HG02798 (cell line): ENCODE measurements at regions not wholly inside any gene's neighbourhood (a gene's known extent, or its start where the extent isn't known, plus 50 kb on each side); places are given as distances from the start of the nearest gene placed in this dataset.
"Not testable (repeated sequence)": the region's sequence is repeated elsewhere in the genome, so short reads cannot be mapped to it uniquely, and the experiment has no call there.

ENCODE experiments used
- ATAC-seq: cut with Tn5 transposase; IDR thresholded peaks from one replicate; pipeline ENCODE4 v1.9.1; 2021; ENCODE audit warnings: mild to moderate bottlenecking; ENCODE audit not compliant: unreplicated experiment, poor library complexity

GRCh38 chr11:97454988-97455387, 1065.2 kb downstream of the JRKL start:
- no peak for ATAC-seq

DNA sequence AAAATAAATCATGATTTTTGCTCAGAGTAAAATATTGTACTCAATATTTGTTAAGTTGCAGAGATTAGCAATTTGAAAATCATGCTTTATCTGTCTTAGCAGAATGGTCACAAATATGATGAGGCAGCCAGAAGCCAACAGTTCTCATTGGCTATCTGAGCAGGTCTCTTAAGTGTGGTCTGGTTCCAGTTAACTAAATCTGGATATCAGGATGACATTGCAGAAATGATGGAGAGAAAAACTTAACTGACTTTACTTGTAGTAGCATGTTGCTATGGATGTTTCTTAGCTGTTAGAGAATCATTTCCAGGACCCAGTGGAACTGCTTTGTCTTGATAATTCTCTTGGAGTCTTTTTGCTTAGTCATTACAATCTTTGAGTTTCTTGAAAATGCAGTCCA, 1070.3 kb downstream of the JRKL start:
- ATAC-seq, result no peak

DNA sequence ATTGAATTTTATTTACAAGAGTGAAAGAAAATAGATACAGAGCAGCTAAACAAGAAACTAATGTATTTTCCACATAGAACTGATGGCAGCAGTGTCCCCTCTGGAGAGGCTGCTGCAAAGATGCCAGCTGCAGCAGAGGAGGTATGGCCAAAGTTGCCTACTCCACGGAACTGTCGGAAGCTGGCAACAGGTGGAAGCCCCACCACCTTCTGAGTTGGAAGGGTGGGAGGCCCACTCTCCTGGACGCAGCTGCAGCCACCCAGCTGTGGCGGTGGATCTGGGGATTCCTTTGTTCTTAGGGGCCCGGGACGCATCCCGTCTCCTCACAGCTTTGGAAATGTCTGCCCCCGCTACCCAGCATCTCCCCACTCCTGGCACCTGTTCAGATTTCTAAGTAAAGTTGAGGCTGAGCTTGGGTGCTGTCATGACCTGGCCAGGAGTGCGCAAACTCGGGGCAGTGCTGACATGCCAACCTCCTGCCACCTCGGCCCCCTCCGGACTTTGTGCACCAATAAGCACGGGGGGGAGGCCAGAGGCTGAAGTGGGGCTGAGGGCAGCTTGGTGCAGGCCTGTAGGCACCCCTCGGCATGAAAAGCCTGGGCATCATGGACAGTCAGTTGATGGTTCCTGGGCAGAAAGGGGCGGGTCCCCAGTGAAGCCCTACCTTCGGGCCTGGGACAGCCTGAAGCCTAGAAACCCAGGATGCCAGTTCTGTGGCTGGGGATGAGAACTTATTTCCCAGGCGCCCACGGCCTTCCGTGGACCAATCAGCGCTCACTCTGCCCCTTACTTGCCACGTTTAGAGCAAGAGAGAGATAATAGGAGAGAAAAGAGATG, 1071.4 kb downstream of the JRKL start:
- no peak for ATAC-seq

DNA sequence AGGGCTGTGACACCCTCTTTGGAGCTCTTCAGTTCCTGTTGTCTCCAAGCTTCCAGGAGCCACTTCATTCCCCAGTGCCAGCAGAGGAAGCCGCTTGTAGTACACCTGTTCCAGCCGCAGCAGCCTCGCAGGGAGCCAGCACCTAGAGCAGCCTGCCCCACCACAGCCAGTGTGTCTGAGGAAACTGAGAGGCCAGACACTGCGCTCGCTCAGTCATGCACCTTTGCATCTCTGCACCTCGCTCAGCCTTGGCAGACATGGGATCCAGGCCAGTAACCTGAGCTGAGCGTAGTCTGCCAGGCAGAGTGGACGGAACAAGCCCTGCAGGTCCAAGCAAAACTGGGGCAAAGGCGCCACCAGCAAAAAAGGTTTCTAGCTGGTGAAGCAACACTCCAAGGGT, 1072.1 kb downstream of the JRKL start:
- no peak for ATAC-seq

DNA sequence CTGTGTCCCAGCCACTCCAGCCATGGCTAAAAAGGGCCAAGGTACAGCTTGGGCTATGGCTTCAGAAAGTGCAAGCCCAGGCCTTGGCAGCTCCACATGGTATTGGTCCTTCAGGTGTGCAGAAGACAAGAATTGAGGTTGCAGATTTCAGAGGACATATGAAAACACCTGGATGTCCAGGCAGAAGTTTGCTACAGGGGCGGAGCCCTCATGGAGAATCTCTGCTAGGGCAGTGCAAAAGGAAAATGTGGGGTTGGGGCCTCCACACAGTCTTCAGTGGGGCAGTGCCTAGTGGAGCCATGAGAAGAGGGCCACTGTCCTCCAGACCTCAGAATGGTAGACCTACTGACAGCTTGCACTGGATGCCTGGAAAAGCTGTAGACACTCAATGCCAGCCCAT, 1074.1 kb downstream of the JRKL start:
- ATAC-seq, result no peak

DNA sequence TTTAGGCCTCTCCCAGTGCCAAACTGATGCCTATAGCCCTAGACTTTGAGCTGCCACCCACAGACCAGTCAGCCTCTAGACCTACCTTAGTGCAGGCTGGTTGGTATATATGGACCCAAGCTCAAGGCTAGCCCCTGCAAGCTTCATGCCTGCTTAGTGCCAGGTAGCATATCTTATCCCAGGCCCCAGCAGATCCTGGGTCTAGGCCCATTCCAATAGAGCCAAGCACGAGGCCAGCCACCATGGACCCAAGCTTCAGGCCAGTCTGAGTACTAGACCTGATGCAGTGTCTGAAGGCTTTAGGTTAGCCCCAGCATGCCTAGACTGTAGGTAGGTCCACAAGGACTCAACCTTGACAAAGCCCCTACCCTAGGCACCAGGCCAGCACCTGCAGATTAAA, 1081.7 kb downstream of the JRKL start:
- ATAC-seq, result no peak

GRCh38 chr11:97487387-97487786, 1097.6 kb downstream of the JRKL start:
- ATAC-seq, result no peak

- ATAC-seq, result no peak
These were observed 1109.1 kb downstream of the JRKL start for GRCh38 chr11:97498891-97499290.

- no peak for ATAC-seq
These were observed 1112.4 kb downstream of the JRKL start for GRCh38 chr11:97502201-97502600.

DNA sequence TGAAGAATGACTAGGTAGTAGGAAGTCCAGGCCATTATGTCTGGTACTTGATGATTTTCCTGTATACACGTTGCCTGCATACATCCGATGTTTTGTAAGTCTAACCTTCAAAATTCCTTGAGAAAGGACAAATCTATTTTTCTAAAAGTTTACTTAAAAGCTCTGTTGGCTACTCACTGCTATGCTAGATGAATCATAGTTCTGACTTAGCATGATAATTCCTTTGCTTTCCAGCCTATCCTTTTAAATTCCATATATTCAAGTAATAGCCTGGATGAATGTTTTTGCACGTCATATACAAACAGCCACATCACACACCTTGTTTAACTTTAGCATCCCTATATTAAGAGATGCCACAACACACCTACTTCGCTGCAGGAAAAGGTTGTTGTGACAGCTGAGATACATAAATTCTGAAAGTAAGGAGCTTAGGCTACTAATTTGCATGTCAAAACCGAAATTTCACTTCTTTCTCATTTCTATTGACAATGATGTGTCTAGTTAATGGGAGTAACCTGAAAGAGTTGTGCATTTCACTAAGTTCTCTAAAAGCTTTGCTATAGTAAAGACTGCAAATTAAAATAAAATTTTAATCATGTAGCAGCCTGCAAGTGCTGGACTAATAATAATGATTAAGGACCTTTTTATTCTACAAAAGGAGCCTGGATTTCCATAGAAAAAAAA, 1116.4 kb downstream of the JRKL start:
- ATAC-seq, result no peak

- no peak for ATAC-seq
These were observed 1124.6 kb downstream of the JRKL start for GRCh38 chr11:97514446-97514845.

DNA sequence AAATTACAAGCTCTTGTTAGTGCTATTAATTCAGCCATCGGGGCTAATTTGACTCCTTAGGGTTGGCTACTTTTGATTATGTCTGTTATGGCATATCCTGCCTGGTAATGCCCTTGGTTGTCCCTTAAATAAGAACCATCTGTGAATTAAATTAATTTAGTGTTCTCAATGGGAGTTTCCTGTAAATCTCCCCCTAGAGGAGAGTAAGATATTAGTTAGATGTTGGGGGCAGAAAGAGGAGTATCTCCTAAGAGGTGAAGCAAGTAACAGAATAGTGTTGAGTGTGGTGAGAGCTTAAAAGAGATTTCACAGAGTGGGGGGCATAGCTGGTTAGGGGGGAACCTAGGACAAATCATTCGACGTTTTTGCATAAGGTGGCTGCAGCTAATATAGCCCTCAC, 1126.9 kb downstream of the JRKL start:
- no peak for ATAC-seq

GRCh38 chr11:97525273-97525672, 1135.5 kb downstream of the JRKL start:
- no peak for ATAC-seq

- ATAC-seq, result no peak
These were observed 1147.8 kb downstream of the JRKL start for GRCh38 chr11:97537407-97538150.

DNA sequence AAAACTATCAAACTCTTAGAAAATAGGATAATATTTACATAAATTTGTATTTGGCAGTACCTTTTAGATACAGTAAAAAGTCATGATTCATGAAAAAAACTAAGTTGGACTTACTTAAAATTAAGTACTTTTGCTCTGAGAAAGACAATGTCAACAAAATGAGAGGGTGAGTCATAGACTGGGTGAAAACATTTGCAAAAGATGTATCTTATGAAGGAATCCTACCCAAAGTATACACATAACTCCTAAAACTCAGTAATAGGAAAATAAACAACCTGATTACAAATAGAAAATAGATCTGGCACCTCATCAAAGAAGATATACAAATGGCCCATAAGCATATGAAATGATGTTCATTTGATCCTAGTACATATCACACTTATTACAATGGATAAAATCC, 1154.6 kb downstream of the JRKL start:
- ATAC-seq, result no peak

- ATAC-seq, result no peak
These were observed 1158.5 kb downstream of the JRKL start for GRCh38 chr11:97548280-97548679.

DNA sequence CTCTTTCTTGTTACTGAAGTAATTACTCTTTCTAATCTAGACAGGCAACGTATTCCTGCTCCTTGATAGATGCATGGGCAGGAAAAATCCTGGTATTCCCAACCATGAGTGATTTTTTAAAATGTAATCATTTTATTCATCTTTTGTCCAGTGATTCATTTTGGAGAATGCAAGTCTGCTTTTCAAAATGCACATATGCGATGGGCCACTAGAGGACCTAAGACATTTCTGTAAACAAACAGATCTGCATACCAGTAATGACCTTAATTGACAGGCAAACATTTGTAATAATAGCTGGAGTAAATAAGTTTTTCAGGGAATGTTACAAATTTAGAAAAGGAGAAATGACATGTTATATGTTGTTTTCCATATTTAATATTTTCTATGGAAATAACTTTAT, 1167.6 kb downstream of the JRKL start:
- no peak for ATAC-seq

DNA sequence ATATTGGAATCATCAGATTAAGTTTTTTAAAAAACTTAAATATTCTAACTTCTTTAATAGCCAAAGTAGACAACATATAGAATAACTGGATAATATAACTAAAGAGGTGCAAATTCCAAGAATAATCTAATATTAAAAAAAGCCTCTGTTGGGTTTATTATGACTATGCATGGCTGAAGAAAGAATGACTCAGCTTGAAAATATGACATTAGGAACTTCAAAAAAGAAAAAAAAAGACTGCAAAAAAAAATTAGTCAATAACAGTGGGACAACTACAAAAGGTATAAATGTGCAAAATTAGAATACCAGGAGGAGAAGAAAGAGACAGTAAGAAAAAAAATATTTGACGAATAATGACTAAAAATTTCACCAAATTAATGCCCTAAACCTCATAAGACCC, 1178.0 kb downstream of the JRKL start:
- ATAC-seq, result no peak

GRCh38 chr11:97570636-97571035, 1180.8 kb downstream of the JRKL start:
- ATAC-seq, result no peak

GRCh38 chr11:97573771-97574170, 1184.0 kb downstream of the JRKL start:
- ATAC-seq, result not testable (repeated sequence)

GRCh38 chr11:97574976-97575665, 1185.3 kb downstream of the JRKL start:
- ATAC-seq, result no peak
